OCI-LY7 (cell line): ENCODE measurements at regions not wholly inside any gene's neighbourhood (a gene's known extent, or its start where the extent isn't known, plus 50 kb on each side); places are given as distances from the start of the nearest gene placed in this dataset.

Experiments used
- BruUV-seq: library from RNA; stranded (reverse); fragments of 400-500 nt; replicated peaks from 2 replicates; lab custom pipeline; 2021; lab: Mats Ljungman, UMichigan
- CTCF ChIA-PET: fragments of 300-600 bp; sonication (Branson Sonifier 250); formaldehyde crosslinking; loops from one replicate; lab custom pipeline; 2022; ENCODE audit warnings: antibody characterized with exemption; ENCODE audit not compliant: unreplicated experiment; lab: Charles Lee
- POLR2A ChIA-PET: fragments of 300-600 bp; sonication (Branson Sonifier 250); formaldehyde crosslinking; loops from one replicate; lab custom pipeline; 2022; ENCODE audit warnings: antibody characterized with exemption; lab: Charles Lee
- DNase-seq: peaks from one replicate; pipeline ENCODE4 v3.0.0-alpha.2; 2015; ENCODE audit warnings: low spot score
- H2AFZ ChIP-seq: fragments of 200-600 bp; sonication (generic), shearing (Covaris generic); 2 replicates; pipeline ENCODE4 v1.6.1; 2014; ENCODE audit warnings: mild to moderate bottlenecking, antibody characterized with exemption, low read length, moderate library complexity
- H3K27ac ChIP-seq: fragments of 200-600 bp; sonication (generic); 2 replicates; pipeline ENCODE4 v1.5.1; 2014; ENCODE audit warnings: mixed run types, low read depth, mild to moderate bottlenecking, moderate library complexity, low read length, inconsistent platforms; ENCODE audit not compliant: poor library complexity, severe bottlenecking
- H3K36me3 ChIP-seq: fragments of 200-600 bp; sonication (generic); 2 replicates; pipeline ENCODE4 v1.6.1; 2014; ENCODE audit warnings: mild to moderate bottlenecking, antibody characterized with exemption, low read length, moderate library complexity, mixed read lengths; ENCODE audit not compliant: insufficient read depth
- H3K4me1 ChIP-seq: fragments of 200-600 bp; sonication (generic); 2 replicates; pipeline ENCODE4 v1.5.1; 2014; ENCODE audit warnings: mild to moderate bottlenecking, low read length; ENCODE audit not compliant: insufficient read depth, poor library complexity, severe bottlenecking
- H3K4me2 ChIP-seq: fragments of 200-600 bp; sonication (generic); 2 replicates; pipeline ENCODE4 v1.6.1; 2014; ENCODE audit warnings: mild to moderate bottlenecking, low read length
- H3K4me3 ChIP-seq: fragments of 200-600 bp; sonication (generic); 2 replicates; pipeline ENCODE4 v1.5.1; 2014; ENCODE audit warnings: mild to moderate bottlenecking, low read depth, low read length; ENCODE audit not compliant: poor library complexity, severe bottlenecking
- H3K79me2 ChIP-seq: fragments of 200-600 bp; sonication (generic); 2 replicates; pipeline ENCODE4 v1.6.1; 2016; ENCODE audit warnings: low read depth, mild to moderate bottlenecking, low read length, moderate library complexity, mixed read lengths; ENCODE audit not compliant: insufficient read depth
- H3K9me2 ChIP-seq: fragments of 200-600 bp; sonication (generic); 2 replicates; pipeline ENCODE4 v1.6.1; 2016; ENCODE audit warnings: mild to moderate bottlenecking, low read length, mixed read lengths; ENCODE audit not compliant: insufficient read depth
- H3K9me3 ChIP-seq: fragments of 200-600 bp; sonication (generic); 2 replicates; pipeline ENCODE4 v1.6.1; 2014; ENCODE audit warnings: mild to moderate bottlenecking, mixed run types, low read length, mixed read lengths
- H4K20me1 ChIP-seq: fragments of 200-600 bp; sonication (generic); 2 replicates; pipeline ENCODE4 v1.6.1; 2014; ENCODE audit warnings: mild to moderate bottlenecking, antibody characterized with exemption, low read length, moderate library complexity, mixed read lengths; ENCODE audit not compliant: insufficient read depth
- EZH2phosphoT487 ChIP-seq: fragments of 200-600 bp; sonication (generic); IDR thresholded peaks from 2 replicates; pipeline ENCODE4 v1.6.1; 2018; ENCODE audit warnings: low read depth, borderline replicate concordance, mild to moderate bottlenecking, mixed run types, antibody characterized with exemption, low read length, moderate library complexity, mixed read lengths
- intact Hi-C: fragments of 100-400 bp; cut with micrococcal nuclease; formaldehyde crosslinking; loops from one replicate; pipeline ENCODE4 v1.10.0; 2022; ENCODE audit not compliant: unreplicated experiment
- TF ChIP-seq, protein P1 (sequence below): fragments of 200-600 bp; sonication (generic); conservative IDR thresholded peaks from 2 replicates; pipeline ENCODE4 v1.5.1; 2014; ENCODE audit warnings: mild to moderate bottlenecking, antibody characterized with exemption, low read length, moderate library complexity, mixed read lengths

- Histone ChIP-seq H3K4me1 (peaks cover 4% of the 10 kb centered on the region), H4K20me1 (no peaks in the 10 kb centered on the region), H3K9me3 (no peaks in the 10 kb centered on the region), H3K4me3 (no peak overlapping the region), H3K9me2 (no peaks in the 10 kb centered on the region), H3K4me2 (no peak overlapping the region), H3K79me2 (no peaks in the 10 kb centered on the region), H3K36me3 (no peaks in the 10 kb centered on the region), H3K27ac (no peak overlapping the region), H2AFZ (peak overlapping the region; percentile 24; the same call in 1 of the 2 replicates)
- POLR2A ChIA-PET: interaction anchor here (0.6 to 1.2 kb wide), 6 partner anchors 16 to 189 kb away, joined by 3 read pairs; no protein-coding TSS in a partner anchor
- TF ChIP-seq, protein P1, sequence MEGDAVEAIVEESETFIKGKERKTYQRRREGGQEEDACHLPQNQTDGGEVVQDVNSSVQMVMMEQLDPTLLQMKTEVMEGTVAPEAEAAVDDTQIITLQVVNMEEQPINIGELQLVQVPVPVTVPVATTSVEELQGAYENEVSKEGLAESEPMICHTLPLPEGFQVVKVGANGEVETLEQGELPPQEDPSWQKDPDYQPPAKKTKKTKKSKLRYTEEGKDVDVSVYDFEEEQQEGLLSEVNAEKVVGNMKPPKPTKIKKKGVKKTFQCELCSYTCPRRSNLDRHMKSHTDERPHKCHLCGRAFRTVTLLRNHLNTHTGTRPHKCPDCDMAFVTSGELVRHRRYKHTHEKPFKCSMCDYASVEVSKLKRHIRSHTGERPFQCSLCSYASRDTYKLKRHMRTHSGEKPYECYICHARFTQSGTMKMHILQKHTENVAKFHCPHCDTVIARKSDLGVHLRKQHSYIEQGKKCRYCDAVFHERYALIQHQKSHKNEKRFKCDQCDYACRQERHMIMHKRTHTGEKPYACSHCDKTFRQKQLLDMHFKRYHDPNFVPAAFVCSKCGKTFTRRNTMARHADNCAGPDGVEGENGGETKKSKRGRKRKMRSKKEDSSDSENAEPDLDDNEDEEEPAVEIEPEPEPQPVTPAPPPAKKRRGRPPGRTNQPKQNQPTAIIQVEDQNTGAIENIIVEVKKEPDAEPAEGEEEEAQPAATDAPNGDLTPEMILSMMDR: no peak
- TF ChIP-seq EZH2phosphoT487: no peak
- intact Hi-C loops: loop anchor here (2.0 kb wide), 1 partner anchor 326 kb away; no protein-coding TSS in a partner anchor
- no TSS peak for BruUV-seq
- no peak for DNase-seq
- CTCF ChIA-PET: interaction anchor here (1.1 to 2.5 kb wide), 4 partner anchors 18 to 221 kb away, joined by 3 to 11 read pairs (median 4); no protein-coding TSS in a partner anchor
These were observed 95.9 kb upstream of the IFNGR1 start for GRCh38 chr6:137315081-137315480.

DNA sequence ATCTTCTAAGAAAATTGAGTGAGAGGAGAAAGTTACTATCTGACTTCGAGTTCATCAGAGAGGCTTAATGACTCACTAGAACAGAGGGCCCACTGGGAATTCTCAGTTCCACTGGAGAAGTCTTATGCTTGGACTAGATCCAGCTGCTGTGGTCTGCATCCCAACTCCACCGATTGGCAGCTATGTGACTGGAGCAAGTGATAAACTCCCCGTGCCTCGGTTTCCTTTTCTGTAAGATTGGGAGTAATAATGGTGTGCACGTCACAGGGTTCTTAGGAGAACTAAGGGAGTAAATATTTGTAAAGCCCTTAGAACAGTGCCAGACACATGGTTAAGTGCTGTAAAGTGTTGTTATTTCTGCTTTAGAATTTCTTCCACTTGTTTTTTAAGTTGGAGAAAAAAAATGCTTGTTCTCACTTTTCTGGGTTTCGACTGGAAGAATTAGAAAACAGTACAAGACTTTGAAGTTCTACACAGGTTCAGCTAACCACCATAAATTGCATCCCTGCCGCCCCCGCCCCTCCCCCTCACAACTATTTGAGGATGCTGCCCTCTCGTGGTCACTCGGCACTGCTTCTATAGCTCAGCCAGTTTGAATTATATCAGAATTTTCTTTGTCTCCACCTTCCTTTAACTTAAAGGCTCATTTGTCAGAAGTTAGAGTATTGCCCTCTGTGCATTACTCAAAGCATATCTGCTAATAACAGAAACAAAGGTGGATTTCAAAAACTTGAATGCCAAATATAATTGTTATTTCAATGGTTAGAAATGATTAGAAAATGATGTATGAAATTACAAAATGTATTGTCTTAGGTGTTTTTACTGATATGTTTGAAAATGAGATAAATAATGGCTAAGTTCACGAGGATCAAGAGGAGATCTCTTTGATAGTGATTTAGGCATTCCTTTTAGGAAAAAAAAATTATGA, 95.0 kb upstream of the IFNGR1 start:
- Histone ChIP-seq H3K27ac (no peak overlapping the region), H3K4me3 (no peak overlapping the region), H2AFZ (no peak overlapping the region; the same call in 1 of the 2 replicates), H3K9me3 (no peaks in the 10 kb centered on the region), H3K4me2 (no peak overlapping the region), H3K9me2 (no peaks in the 10 kb centered on the region), H3K4me1 (peaks cover 4% of the 10 kb centered on the region), H3K79me2 (no peaks in the 10 kb centered on the region), H4K20me1 (no peaks in the 10 kb centered on the region), H3K36me3 (no peaks in the 10 kb centered on the region)
- intact Hi-C loops: loop anchor here (1.0 to 5.0 kb wide), 7 partner anchors 43 to 347 kb away; no protein-coding TSS in a partner anchor
- TF ChIP-seq, protein P1: peak; percentile 99
- no peak for TF ChIP-seq EZH2phosphoT487
- ChIA-PET CTCF (interaction anchor here (0.6 to 2.5 kb wide), 8 partner anchors 9 to 234 kb away, joined by 3 to 11 read pairs (median 4); no protein-coding TSS in a partner anchor), POLR2A (interaction anchor here (0.6 to 1.6 kb wide), 8 partner anchors 15 to 226 kb away, joined by 3 to 7 read pairs (median 3); no protein-coding TSS in a partner anchor)
- BruUV-seq: no TSS peak
- DNase-seq: peak; percentile 81
